Left hindlimb (tissue), 1 donor: ENCODE measurements at regions not wholly inside any gene's neighbourhood (a gene's known extent, or its start where the extent isn't known, plus 50 kb on each side); places are given as distances from the start of the nearest gene placed in this dataset.
"Not testable (repeated sequence)": the region's sequence is repeated elsewhere in the genome, so short reads cannot be mapped to it uniquely, and the experiment has no call there.

Experiments used
- DNase-seq: peaks from one replicate; pipeline ENCODE4 v3.0.0-alpha.2; 2018

GRCh38 chr4:123163501-123163900, 233.1 kb upstream of the SPRY1 start:
- DNase-seq, result no peak

- no peak for DNase-seq
Observed at GRCh38 chr4:123166023-123166422, 230.6 kb upstream of the SPRY1 start.

GRCh38 chr4:123167931-123168330, 228.7 kb upstream of the SPRY1 start:
- no peak for DNase-seq

- no peak for DNase-seq
Observed at GRCh38 chr4:123168812-123169211, 227.8 kb upstream of the SPRY1 start.

GRCh38 chr4:123170843-123171242, 225.8 kb upstream of the SPRY1 start:
- DNase-seq, result no peak

GRCh38 chr4:123176605-123177004, 220.0 kb upstream of the SPRY1 start:
- DNase-seq, result no peak

- no peak for DNase-seq
Observed at GRCh38 chr4:123182289-123182688, 214.3 kb upstream of the SPRY1 start.

- no peak for DNase-seq
Observed at GRCh38 chr4:123183308-123183707, 213.3 kb upstream of the SPRY1 start.

- not testable (repeated sequence) for DNase-seq
Observed at GRCh38 chr4:123183754-123184153, 212.8 kb upstream of the SPRY1 start.

GRCh38 chr4:123186731-123187130, 209.9 kb upstream of the SPRY1 start:
- no peak for DNase-seq

- DNase-seq, result no peak
Observed at GRCh38 chr4:123190176-123190575, 206.4 kb upstream of the SPRY1 start.

- DNase-seq, result no peak
Observed at GRCh38 chr4:123191728-123192127, 204.9 kb upstream of the SPRY1 start.

- DNase-seq, result no peak
Observed at GRCh38 chr4:123193802-123194367, 202.7 kb upstream of the SPRY1 start.

- no peak for DNase-seq
Observed at GRCh38 chr4:123198706-123199105, 197.9 kb upstream of the SPRY1 start.

GRCh38 chr4:123200051-123200940, 196.3 kb upstream of the SPRY1 start:
- no peak for DNase-seq

GRCh38 chr4:123204737-123205136, 191.9 kb upstream of the SPRY1 start:
- no peak for DNase-seq

GRCh38 chr4:123206016-123206415, 190.6 kb upstream of the SPRY1 start:
- no peak for DNase-seq

- no peak for DNase-seq
Observed at GRCh38 chr4:123209436-123209835, 187.2 kb upstream of the SPRY1 start.

GRCh38 chr4:123215536-123215935, 181.1 kb upstream of the SPRY1 start:
- no peak for DNase-seq

GRCh38 chr4:123216543-123216942, 180.1 kb upstream of the SPRY1 start:
- DNase-seq, result no peak

- DNase-seq, result no peak
Observed at GRCh38 chr4:123216946-123217345, 179.6 kb upstream of the SPRY1 start.

- no peak for DNase-seq
Observed at GRCh38 chr4:123217664-123218063, 178.9 kb upstream of the SPRY1 start.

- DNase-seq, result no peak
Observed at GRCh38 chr4:123218981-123219380, 177.6 kb upstream of the SPRY1 start.

- no peak for DNase-seq
Observed at GRCh38 chr4:123229286-123229685, 167.3 kb upstream of the SPRY1 start.

GRCh38 chr4:123230061-123230460, 166.5 kb upstream of the SPRY1 start:
- DNase-seq, result no peak
